Medulla oblongata (tissue), 1 donor: ENCODE measurements at regions not wholly inside any gene's neighbourhood (a gene's known extent, or its start where the extent isn't known, plus 50 kb on each side); places are given as distances from the start of the nearest gene placed in this dataset.
"Not testable (repeated sequence)": the region's sequence is repeated elsewhere in the genome, so short reads cannot be mapped to it uniquely, and the experiment has no call there.

Experiments used
- DNase-seq: peaks from one replicate; pipeline ENCODE4 v3.0.0-alpha.2; 2015; ENCODE audit errors: extremely low spot score

DNA sequence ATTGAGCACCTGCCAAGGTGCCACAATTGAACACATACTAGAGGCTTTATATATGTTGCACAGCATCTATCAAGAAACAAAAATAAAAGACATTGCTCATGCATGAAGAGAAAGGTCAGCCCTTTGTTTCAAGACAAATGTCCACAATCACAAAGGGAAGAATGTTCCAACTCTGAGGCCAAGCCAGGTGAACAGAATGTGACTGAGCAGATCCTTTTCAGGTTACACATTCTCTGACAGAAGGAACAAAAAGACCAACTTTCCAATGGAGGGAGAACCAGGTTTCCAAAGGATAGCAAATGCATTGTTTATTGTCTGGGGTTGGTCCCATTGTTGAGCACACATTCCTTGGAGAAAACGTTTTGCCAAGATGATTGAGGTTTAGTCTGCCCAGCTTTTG lies 50.2 kb upstream of the FAM174B start:
- DNase-seq = no peak

GRCh38 chr15:92706201-92706600 lies 50.6 kb upstream of the FAM174B start:
- no peak for DNase-seq

- DNase-seq = no peak
Observed at GRCh38 chr15:92707880-92708551, 52.4 kb upstream of the FAM174B start.

DNA sequence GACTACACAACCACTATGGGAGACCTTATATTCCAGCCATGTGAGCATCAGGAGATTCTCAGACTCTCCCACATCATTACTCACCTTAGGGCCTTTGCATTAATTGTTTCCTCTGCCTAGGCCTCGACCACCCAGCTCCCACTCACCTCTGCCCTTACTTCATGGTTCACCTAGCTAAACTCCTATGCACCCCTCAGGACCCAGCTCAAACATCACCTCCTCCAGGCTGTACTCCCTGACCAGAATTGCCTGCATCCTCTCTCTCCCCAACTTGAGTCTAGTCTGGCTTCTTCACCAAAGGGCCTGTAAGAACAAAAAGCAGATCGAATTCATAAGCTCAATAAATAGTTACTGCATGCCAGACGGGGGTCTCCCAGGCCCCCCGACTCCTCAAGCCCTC lies 53.1 kb upstream of the FAM174B start:
- DNase-seq = no peak

- no peak for DNase-seq
Observed at GRCh38 chr15:92709110-92709790, 53.7 kb upstream of the FAM174B start.

DNA sequence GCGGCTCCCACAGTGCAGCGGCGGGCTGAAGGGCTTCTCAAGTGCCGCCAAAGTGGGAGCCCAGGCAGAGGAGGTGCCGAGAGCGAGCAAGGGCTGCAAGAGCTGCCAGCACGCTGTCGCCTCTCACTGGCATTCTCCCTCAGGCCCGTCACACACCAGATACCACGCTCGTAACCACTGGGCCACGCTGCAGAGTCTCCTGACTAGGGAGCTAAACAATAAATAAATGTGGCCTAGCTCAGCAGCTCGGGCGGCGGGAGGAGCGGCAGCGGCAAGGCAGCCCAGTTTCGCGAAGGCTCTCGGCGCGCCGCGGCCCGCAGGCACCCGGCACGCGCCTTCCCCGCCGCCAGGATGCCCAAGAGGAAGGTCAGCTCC lies 55.9 kb upstream of the FAM174B start:
- DNase-seq = no peak

GRCh38 chr15:92714077-92714476 lies 58.5 kb upstream of the FAM174B start:
- peak; percentile 29 for DNase-seq

DNA sequence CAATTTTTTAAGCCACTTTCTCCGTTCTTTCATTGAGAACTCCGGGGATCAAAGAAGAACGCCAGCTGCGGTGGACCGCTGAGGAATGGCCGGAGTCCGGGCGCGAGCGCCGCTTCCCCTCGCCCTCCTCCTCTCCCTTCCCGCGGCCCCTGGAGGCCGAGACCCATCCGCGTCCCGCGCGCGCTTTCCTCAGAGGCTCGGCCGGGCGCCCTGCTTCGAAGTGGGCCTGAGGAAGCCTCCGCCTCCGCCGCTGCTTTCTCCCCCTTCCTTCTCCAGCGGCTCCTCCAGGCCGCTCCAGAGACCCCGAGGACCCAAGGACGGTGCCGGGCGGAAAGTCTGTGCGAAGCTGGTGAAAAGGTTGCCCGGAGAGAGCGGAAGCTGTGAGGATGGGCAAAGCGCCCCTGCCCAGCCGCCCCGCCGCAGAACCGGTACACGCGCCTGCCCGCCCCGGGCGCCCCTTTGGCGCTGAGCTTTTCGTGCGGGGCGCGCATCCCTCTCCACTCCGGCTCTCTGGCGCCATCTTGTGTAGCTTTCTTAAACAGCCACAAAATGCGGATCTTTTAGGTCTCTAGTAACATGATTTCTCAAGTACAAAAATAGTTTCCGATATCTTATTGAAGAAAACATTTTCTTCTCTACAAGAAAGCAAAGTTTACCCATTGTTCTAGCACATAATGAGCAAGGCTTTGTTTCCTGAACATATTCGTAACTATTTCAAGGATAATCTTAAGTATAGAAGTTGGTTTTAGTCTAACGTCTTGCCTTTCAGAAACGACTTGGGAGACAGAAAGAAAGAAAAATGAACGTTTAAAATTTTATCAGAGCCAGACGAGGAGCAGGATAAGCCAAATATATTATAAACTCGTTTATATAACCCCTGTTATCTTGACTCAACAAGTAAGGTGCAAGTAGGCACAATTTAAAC lies 59.2 kb upstream of the FAM174B start:
- peak; percentile 91 for DNase-seq

- DNase-seq = no peak
Observed at GRCh38 chr15:92715758-92716157, 60.2 kb upstream of the FAM174B start.

DNA sequence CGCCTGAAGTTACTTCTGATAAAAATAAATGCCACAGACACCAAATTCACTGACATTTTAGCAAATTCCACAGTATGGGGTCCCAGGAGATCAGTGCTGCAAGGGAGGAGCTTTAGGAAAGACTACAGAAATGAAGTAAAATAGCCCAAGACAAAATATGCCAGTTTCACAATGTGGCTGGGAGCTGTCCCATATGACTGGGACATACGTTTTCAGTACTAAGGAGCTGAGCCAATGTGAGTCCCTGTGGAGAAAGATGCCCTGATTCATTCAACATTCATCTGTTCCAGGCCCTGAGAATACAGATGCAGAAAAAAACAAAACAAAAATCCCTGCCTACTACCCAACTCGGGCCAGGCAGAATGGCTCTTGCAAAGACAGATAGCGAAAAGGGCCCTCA lies 63.4 kb upstream of the FAM174B start:
- DNase-seq = no peak

- no peak for DNase-seq
Observed at GRCh38 chr15:92724144-92724543, 68.6 kb upstream of the FAM174B start.

DNA sequence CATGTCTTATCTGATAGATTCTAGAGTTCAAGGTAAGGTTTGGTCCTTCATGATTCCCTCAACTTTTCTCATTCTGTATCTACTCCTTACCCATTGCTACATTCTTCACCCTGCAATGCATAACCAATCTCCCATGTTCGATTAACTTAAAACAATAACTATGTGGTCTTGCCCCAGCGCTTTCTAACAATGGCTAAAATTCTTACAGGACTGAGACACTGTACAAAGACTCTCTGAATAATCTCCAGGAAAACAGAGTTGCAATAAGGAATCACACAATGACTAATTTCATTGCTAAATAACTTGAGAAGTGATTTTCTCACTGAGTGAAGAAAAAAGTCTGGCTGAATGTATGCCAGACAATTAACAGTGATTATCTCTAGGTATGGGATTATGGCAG lies 69.6 kb upstream of the FAM174B start:
- DNase-seq = no peak

GRCh38 chr15:92728266-92728665 lies 72.7 kb upstream of the FAM174B start:
- DNase-seq = no peak

GRCh38 chr15:92733090-92733933 lies 77.7 kb upstream of the FAM174B start:
- DNase-seq = peak; percentile 37

DNA sequence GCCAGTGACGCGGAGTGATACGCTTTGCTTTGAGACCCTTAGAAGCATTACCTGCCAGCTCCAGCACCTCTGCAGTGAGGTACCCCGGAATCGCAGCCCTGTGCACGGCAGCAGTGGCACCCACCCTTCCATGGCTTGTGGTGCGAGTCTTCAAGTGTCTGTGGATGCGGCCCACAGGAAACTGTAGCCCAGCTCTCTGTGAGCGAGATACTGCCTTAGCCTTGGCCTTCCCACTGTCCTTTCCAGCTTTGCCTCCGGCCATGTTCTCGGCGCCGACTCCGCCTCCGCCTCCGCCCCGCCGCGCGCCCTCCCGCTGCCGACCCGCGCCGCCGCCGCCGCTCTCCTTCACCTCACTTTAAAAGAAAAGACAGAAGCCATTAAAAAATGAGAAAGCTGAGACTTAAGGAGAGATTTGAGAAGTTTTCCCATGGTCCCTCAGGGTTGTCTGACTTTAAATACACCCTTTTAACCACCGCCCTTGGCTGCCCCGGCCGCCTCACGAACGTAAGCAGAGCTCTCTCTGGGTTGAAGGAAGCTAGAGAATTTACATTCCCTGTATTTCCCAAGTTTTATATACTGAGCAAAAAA lies 78.5 kb upstream of the FAM174B start:
- peak; percentile 33 for DNase-seq

DNA sequence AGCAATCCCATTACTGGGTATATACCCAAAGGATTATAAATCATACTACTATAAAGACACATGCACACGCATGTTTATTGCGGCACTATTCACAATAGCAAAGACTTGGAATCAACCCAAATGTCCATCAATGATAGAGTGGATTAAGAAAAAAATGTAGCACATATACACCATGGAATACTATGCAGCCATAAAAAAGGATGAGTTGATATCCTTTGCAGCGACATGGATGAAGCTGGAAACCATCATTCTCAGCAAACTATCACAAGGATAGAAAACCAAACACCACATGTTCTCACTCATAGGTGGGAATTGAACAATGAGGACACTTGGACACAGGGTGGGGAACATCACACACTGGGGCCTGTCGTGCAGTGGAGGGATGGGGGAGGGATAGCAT lies 83.7 kb upstream of the FAM174B start:
- DNase-seq = not testable (repeated sequence)

- no peak for DNase-seq
Observed at GRCh38 chr15:92745845-92746271, 90.3 kb upstream of the FAM174B start.

GRCh38 chr15:92747047-92747446 lies 91.5 kb upstream of the FAM174B start:
- DNase-seq = no peak

DNA sequence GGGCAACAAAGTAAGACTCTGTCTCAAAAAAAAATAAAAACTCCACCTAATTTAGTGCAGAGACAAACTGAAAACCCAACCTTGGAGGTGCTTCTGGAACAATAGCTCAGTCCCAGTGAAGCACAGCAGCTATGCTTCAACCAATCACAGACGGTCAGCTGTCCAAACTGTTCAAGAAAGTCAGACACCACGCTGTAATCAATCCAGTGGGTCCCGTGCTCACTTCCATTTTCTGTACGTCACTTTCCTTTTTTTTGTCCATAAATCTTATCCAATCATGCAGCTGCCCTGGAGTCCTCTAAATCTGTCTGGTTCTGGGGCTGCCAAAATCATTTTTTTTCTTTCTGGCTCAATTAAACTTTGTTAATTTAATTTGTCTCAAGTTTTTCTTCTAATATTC lies 93.6 kb upstream of the FAM174B start:
- DNase-seq = no peak

DNA sequence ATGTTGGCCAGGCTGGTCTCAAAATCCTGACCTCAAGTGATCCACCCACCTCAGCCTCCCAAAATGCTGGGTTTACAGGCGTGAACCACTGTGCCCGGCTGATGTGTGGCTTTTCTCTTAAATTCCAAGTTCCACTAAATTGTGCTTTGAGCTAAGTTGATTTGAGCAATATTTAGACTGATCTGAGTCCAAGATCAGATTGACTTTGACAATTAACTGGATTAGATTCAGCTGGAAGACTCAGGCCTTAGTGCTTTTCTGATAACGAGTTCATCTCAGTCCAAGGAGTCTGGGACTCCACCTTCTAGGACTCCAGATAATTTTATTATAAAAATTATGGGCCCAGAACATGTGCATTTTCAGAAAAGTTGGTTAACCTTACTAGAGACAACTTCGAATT lies 94.4 kb upstream of the FAM174B start:
- no peak for DNase-seq

GRCh38 chr15:92751528-92751927 lies 96.0 kb upstream of the FAM174B start:
- DNase-seq = no peak
